CD4-positive, alpha-beta T cell treated with Interleukin-1 beta for 1 hour (primary cell): ENCODE measurements at regions not wholly inside any gene's neighbourhood (a gene's known extent, or its start where the extent isn't known, plus 50 kb on each side); places are given as distances from the start of the nearest gene placed in this dataset.
"Not testable (repeated sequence)": the region's sequence is repeated elsewhere in the genome, so short reads cannot be mapped to it uniquely, and the experiment has no call there.

Experiments used
- DNase-seq, 2 donors: peaks; one replicate each; pipeline ENCODE4 v3.0.0-alpha.2; 2020 to 2022

GRCh38 chr2:194730266-194730665 is 926.8 kb upstream of the SLC39A10 start:
- no peak for DNase-seq

GRCh38 chr2:194725169-194725568 is 931.9 kb upstream of the SLC39A10 start:
- no peak for DNase-seq

- DNase-seq: no peak
Observed at GRCh38 chr2:194723446-194723845, 933.6 kb upstream of the SLC39A10 start.

- no peak for DNase-seq
Observed at GRCh38 chr2:194721227-194721626, 935.8 kb upstream of the SLC39A10 start.

- no peak for DNase-seq
Observed at GRCh38 chr2:194720462-194720861, 936.6 kb upstream of the SLC39A10 start.

- DNase-seq: no peak
Observed at GRCh38 chr2:194718881-194719280, 938.1 kb upstream of the SLC39A10 start.

- no peak for DNase-seq
Observed at GRCh38 chr2:194714541-194714940, 942.5 kb upstream of the SLC39A10 start.

GRCh38 chr2:194709840-194710239 is 947.2 kb upstream of the SLC39A10 start:
- no peak for DNase-seq

- no peak for DNase-seq
Observed at GRCh38 chr2:194706179-194706578, 950.8 kb upstream of the SLC39A10 start.

GRCh38 chr2:194705398-194705797 is 951.6 kb upstream of the SLC39A10 start:
- DNase-seq: no peak

- DNase-seq: no peak
Observed at GRCh38 chr2:194700726-194701125, 956.3 kb upstream of the SLC39A10 start.

GRCh38 chr2:194700116-194700515 is 956.9 kb upstream of the SLC39A10 start:
- no peak for DNase-seq

- no peak for DNase-seq
Observed at GRCh38 chr2:194698012-194698411, 959.0 kb upstream of the SLC39A10 start.

- DNase-seq: no peak
Observed at GRCh38 chr2:194697439-194697838, 959.6 kb upstream of the SLC39A10 start.

- no peak for DNase-seq
Observed at GRCh38 chr2:194696690-194697089, 960.3 kb upstream of the SLC39A10 start.

GRCh38 chr2:194686569-194686968 is 970.5 kb upstream of the SLC39A10 start:
- no peak for DNase-seq

- DNase-seq: no peak
Observed at GRCh38 chr2:194674043-194674442, 983.0 kb upstream of the SLC39A10 start.

- no peak for DNase-seq
Observed at GRCh38 chr2:194672994-194673393, 984.0 kb upstream of the SLC39A10 start.

- no peak for DNase-seq
Observed at GRCh38 chr2:194661431-194661830, 995.6 kb upstream of the SLC39A10 start.

- not testable (repeated sequence) for DNase-seq
Observed at GRCh38 chr2:194639057-194639456, 1018.0 kb upstream of the SLC39A10 start.

GRCh38 chr2:194621945-194622344 is 1035.1 kb upstream of the SLC39A10 start:
- DNase-seq: no peak

GRCh38 chr2:194619366-194619765 is 1037.7 kb upstream of the SLC39A10 start:
- DNase-seq: no peak

- no peak for DNase-seq
Observed at GRCh38 chr2:194618432-194618831, 1038.6 kb upstream of the SLC39A10 start.

- no peak for DNase-seq
Observed at GRCh38 chr2:194616334-194616733, 1040.7 kb upstream of the SLC39A10 start.

- DNase-seq: no peak
Observed at GRCh38 chr2:194610297-194610696, 1046.7 kb upstream of the SLC39A10 start.

GRCh38 chr2:194603429-194603828 is 1053.6 kb upstream of the SLC39A10 start:
- DNase-seq: no peak
